ENCODE measurements at regions not wholly inside any gene's neighbourhood (a gene's known extent, or its start where the extent isn't known, plus 50 kb on each side); places are given as distances from the start of the nearest gene placed in this dataset.

GRCh38 chr15:94100863-94101262 is 130.5 kb upstream of the MCTP2 start:
- H3K4me3 ChIP-seq (ENCODE audit: extremely low read depth in 1 of 4, insufficient read depth in 2 of 4, low read depth in 3 of 4, low read length in 4 of 4) = no peak overlapping the region
- no peak for FAIRE-seq

More at GRCh38 chr15:94100863-94101262, 130.5 kb upstream of the MCTP2 start:
- Histone ChIP-seq H3K23ac (ENCODE audit: insufficient read length) (no peak overlapping the region), H3K23me2 (ENCODE audit: low read depth, low read length) (no peaks in the 10 kb centered on the region), H4K8ac (ENCODE audit: extremely low read depth, insufficient read depth, low read length) (no peak overlapping the region), H3K9me3 (ENCODE audit: insufficient read depth in 2 of 2, low read depth in 1 of 2, low read length in 1 of 2) (0 out of 4 replicates have a peak, but pooled peaks cover 0 to 5% of the 10 kb centered on the region in 2 experiments), H3K79me1 (ENCODE audit: low read depth, low read length) (no peaks in the 10 kb centered on the region), H3K4me1 (replicated peaks in 1 of 4; ENCODE audit: control insufficient read depth in 3 of 4, insufficient read depth in 4 of 4, low read length in 3 of 4) (no peaks in the 10 kb centered on the region), H3K27ac (ENCODE audit: low read depth, low read length) (no peak overlapping the region), H4K5ac (ENCODE audit: insufficient read length, low read depth, low read length) (no peak overlapping the region), H2BK12ac (ENCODE audit: low read depth, low read length) (no peak overlapping the region), H2AFZ (ENCODE audit: low read length) (no peak overlapping the region), H2AK5ac (ENCODE audit: low read depth, low read length) (no peak overlapping the region), H3K79me2 (ENCODE audit: control insufficient read depth in 1 of 2, insufficient read depth in 2 of 2, low read length in 2 of 2) (no peaks in the 10 kb centered on the region), H3K14ac (ENCODE audit: insufficient read length) (no peak overlapping the region), H2BK120ac (replicated peaks; ENCODE audit: low read depth, low read length) (no peak overlapping the region), H3K56ac (replicated peaks; ENCODE audit: insufficient read length, low read depth, low read length) (no peak overlapping the region), H3K18ac (ENCODE audit: extremely low read depth, low read length) (no peak overlapping the region), H4K91ac (replicated peaks; ENCODE audit: insufficient read length, low read length) (no peak overlapping the region), H2BK15ac (ENCODE audit: low read length) (no peak overlapping the region), H3K36me3 (ENCODE audit: control insufficient read depth in 2 of 4, insufficient read depth in 4 of 4, low read length in 3 of 4) (no peaks in the 10 kb centered on the region), H2BK20ac (ENCODE audit: low read length) (no peak overlapping the region), H2BK5ac (ENCODE audit: low read depth, low read length) (no peak overlapping the region), H3K9ac (replicated peaks in 1 of 4; ENCODE audit: extremely low read depth in 1 of 4, low read depth in 3 of 4, low read length in 3 of 4) (no peak overlapping the region), H3K27me3 (replicated peaks in 1 of 4; ENCODE audit: control insufficient read depth in 3 of 4, extremely low read depth in 1 of 4, insufficient read depth in 3 of 4, low read length in 3 of 4) (no peaks in the 10 kb centered on the region), H4K20me1 (replicated peaks in 1 of 2; ENCODE audit: control insufficient read depth in 1 of 2, insufficient read depth in 2 of 2, low read length in 2 of 2) (no peaks in the 10 kb centered on the region), H3K4ac (replicated peaks; ENCODE audit: insufficient read length, low read depth, low read length) (no peak overlapping the region), H3K4me2 (ENCODE audit: insufficient read depth in 1 of 2, low read depth in 2 of 2, low read length in 2 of 2) (no peak overlapping the region)
- ChIA-PET CTCF (ENCODE audit: partially characterized antibody) (no interaction called here), POLR2A (ENCODE audit: partially characterized antibody) (no interaction called here)
- WGBS, 2 experiments (ENCODE audit: extremely low coverage in 1 of 2, insufficient coverage in 1 of 2, insufficient read length in 1 of 2, insufficient replicate concordance in 2 of 2, low coverage in 1 of 2, low lambda C conversion rate in 2 of 2, missing lambda C conversion rate in 1 of 2) = 91% methylated on average over 5 of the region's 5 CpGs; no CpG with 5 or more reads in 1 of the 2 experiments
- DNase-seq (ENCODE audit: low read depth in 1 of 2, low spot score in 2 of 2) = no peak
- no peak for TF ChIP-seq RAD21 (IDR thresholded peaks at IDR 0.05 in 1 of 2, conservative IDR thresholded peaks at IDR 0.05 in 1 of 2; ENCODE audit: low read depth in 2 of 2, low read length in 2 of 2)
- TF ChIP-seq CHD1 (IDR thresholded peaks at IDR 0.05; ENCODE audit: low read depth, low read length) = no peak
- no peak for TF ChIP-seq EZH2 (IDR thresholded peaks at IDR 0.05; ENCODE audit: low read depth, low read length, severe bottlenecking)
- no peak for TF ChIP-seq USF2 (IDR thresholded peaks at IDR 0.05; ENCODE audit: low read length)
- TF ChIP-seq ZNF274 (IDR thresholded peaks at IDR 0.05; ENCODE audit: borderline replicate concordance, extremely low read depth, low read length) = no peak
- no peak for TF ChIP-seq TAF7 (optimal IDR thresholded peaks at IDR 0.05; ENCODE audit: borderline replicate concordance, low read depth, low read length)
- no peak for TF ChIP-seq SIN3A (conservative IDR thresholded peaks at IDR 0.05 in 1 of 2, IDR thresholded peaks at IDR 0.05 in 1 of 2; ENCODE audit: low read depth in 1 of 2, low read length in 2 of 2)
- no peak for TF ChIP-seq RBBP5 (IDR thresholded peaks at IDR 0.05; ENCODE audit: borderline replicate concordance, low read depth, low read length)

Data from H1 (cell line).